HG02981 (cell line): ENCODE measurements at regions not wholly inside any gene's neighbourhood (a gene's known extent, or its start where the extent isn't known, plus 50 kb on each side); places are given as distances from the start of the nearest gene placed in this dataset.
A peak's percentile ranks its signal among the peaks of the same experiment; 100 is the strongest.
"Not testable (repeated sequence)": the region's sequence is repeated elsewhere in the genome, so short reads cannot be mapped to it uniquely, and the experiment has no call there.

Experiments
- ATAC-seq: cut with Tn5 transposase; IDR thresholded peaks from one replicate; pipeline ENCODE4 v1.9.1; 2021; ENCODE audit warnings: mild to moderate bottlenecking, moderate library complexity; ENCODE audit not compliant: unreplicated experiment

DNA sequence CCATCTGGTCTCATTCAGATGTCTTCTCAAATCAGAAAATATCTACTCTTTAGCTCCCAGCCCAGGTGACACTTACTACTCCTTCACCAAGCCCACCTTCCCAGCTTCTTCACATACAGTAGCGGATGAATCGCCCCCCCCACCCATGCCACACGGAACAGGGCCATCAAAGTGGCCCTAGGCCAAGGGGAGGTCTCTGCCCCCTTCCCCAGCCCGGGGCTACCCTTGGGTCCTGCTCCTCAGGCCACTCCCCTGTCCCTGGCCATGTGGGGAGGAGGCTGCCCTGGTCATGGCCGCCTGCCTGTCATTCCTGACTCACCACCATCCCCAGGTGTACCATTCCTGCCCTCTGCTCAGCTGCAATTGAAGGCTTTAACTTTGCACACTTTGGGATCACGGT lies 142.8 kb downstream of the NECTIN1 start:
- no peak for ATAC-seq

DNA sequence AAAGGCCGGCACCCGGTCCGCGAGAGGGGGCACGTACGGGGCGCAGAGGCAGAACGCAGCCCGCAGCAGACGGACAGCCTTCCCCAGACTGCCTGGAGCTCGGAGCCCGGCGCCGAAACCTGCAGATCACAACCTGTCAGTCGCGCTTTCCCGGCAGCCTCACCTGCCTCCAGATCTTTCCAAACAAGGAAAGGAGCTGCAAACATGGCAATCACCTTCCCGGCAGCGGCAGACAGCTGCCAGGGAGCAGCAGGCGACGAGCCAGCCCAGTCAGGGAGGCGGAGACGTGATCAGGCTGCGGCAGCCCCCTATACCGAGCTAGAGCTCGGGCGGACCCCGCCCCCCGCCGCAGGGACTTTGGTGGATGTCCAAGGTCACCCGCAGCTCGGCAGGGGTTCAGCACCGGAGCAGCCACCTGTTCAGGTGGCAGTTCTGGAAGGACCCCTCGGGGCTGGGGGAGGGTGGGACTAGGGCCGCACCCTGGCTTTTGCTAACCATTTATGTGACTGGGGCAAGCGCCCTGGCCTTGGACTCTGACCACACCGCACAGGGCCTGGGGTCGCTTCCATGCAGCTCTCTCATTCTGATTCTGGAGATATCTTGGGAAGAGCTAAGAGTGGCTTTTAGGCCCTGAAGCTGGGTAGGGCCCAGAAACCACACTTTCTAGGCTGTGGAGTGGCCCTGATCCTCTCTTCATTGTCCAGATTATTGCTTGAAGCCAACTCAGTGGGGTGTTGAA lies 143.8 kb downstream of the NECTIN1 start:
- ATAC-seq: no peak

DNA sequence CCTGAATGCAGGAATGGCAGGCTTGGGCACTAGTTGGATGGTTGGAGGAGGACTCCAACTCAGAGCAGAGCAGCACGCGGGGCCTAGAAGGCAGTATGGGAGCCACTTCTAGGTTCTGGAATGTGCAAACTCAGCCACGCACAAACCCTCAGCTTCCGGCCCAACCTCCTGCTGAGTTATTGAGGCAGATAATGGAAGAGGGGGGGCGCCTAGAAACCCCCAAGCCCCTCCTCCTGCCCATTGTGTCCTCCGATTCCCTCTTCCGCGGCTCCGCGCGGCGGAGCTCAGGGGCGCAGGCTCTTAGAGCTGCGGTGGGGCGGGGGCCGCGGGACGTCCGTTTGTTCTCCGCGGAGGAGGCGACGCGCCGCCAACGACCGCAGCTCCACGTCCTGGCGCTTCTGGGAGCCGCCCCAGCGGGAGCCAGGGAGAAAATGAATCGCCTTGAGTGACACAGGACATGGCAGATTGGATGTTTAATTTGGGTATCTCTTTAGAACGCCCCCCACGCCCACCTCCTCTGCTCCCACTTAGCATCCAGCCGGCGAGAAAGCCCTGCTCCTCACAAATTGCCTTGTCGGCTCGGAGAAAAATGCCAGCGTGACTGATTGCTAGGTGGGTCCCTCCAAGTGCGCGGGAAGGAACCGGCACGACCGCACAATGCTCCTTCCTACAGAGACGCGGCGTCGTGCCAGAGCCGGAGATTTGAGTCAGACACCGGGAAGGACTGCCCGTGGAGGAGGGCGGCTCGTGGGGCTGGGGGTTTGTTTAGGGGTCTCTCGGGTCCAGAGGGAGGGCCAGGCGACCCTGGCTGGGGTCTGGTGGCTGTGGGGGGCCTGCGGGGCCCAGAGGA lies 144.6 kb downstream of the NECTIN1 start:
- no peak for ATAC-seq

DNA sequence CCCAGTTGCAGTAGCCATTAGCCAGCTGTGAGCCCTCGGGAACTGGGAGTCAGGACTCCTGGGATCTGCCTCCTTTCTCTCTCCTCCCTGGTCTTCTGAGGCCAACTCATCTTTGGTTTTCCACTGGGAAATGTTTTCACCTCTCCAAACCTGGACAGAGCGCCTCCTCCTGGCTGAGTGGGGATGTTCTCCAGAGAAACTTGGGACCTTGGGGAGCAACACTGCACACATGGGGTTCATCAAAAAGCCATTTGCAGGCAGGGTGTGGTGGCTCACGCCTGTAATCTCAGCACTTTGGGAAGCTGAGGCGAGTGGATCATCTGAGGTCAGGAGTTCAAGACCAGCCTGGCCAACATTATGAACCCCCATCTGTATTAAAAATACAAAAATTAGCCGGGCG lies 145.4 kb downstream of the NECTIN1 start:
- ATAC-seq: no peak

- ATAC-seq: not testable (repeated sequence)
These were observed 147.6 kb downstream of the NECTIN1 start for GRCh38 chr11:119581396-119581795.

GRCh38 chr11:119580751-119581150 lies 148.2 kb downstream of the NECTIN1 start:
- ATAC-seq: no peak

- ATAC-seq: no peak
These were observed 148.9 kb downstream of the NECTIN1 start for GRCh38 chr11:119580081-119580480.

DNA sequence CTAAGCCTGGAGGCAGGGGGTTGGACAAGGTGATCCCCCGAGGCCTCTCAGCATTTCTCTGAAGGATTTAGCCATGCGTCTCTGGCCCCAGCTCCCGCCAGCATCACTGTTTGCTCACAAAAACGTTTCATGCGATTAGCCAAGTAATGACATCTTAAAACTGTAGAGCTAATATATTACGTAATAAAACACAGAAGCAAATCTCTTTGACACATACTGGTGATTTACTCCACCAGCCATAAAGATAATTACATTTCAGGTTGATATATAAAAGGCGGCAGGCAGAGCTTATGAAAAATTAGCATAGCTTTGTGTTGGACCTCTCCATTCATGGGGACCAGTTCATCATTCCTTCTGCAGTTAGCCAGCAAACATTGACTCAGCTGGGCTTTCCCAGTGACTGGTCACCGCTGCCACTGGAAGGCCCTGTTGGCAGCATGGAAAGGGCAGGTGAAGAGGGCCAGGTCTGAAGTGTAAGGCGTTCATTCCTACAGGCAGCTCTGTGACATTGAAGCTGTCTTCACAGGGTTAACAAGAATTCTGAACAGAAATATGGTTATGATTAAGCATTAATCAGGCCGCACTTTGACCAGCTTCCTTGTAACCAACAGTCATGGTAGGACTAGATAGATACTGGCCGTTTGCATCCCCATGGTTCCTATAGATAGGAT lies 150.3 kb downstream of the NECTIN1 start:
- no peak for ATAC-seq

DNA sequence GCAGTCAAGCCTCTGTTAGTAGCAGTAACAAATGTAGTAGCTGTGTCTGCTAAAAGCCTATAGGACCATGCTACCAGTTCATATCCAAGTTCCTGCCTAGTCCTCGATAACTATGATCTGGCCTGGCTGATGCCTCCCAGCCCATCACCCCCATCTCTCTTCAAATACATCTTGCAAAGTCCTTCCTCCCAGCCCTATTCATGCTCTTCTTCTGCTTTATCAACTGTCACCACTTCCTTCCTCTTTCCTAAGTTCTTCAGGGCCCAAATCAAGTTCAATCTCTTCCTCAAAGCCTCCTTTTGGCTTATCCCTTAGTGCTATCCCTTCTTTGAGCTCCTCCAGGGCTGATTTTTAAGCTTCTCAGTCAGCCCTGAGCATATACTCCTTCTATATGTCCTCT lies 150.9 kb upstream of the THY1 start:
- no peak for ATAC-seq

- ATAC-seq: no peak
These were observed 149.8 kb upstream of the THY1 start for GRCh38 chr11:119572481-119573424.

DNA sequence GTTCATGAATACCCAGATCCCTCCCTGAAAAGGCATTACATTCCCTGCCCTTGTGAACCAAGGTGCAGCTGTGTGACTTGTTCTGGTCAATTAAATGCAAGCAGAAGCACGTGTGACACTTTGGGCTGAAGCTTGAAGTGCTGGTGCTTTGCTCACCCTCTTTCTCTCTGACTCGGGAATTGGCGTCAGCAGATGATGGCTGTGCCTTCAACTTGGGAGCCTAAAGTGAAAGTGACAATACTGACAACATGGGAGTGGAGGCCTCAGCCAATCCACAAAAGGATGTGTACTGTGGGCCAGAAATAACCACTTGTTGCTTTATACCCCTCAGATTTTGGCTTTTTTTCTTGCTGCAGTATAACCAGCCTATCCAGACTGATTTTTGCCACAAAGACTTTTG lies 148.3 kb upstream of the THY1 start:
- ATAC-seq: no peak

- ATAC-seq: peak; percentile 52
These were observed 145.0 kb upstream of the THY1 start for GRCh38 chr11:119567688-119568582.

GRCh38 chr11:119566319-119566718 lies 143.3 kb upstream of the THY1 start:
- ATAC-seq: no peak

- not testable (repeated sequence) for ATAC-seq
These were observed 142.7 kb upstream of the THY1 start for GRCh38 chr11:119565693-119566092.

- ATAC-seq: no peak
These were observed 138.0 kb upstream of the THY1 start for GRCh38 chr11:119560961-119561360.

- no peak for ATAC-seq
These were observed 137.3 kb upstream of the THY1 start for GRCh38 chr11:119560291-119560690.

GRCh38 chr11:119552106-119552485 lies 129.1 kb upstream of the THY1 start:
- no peak for ATAC-seq

DNA sequence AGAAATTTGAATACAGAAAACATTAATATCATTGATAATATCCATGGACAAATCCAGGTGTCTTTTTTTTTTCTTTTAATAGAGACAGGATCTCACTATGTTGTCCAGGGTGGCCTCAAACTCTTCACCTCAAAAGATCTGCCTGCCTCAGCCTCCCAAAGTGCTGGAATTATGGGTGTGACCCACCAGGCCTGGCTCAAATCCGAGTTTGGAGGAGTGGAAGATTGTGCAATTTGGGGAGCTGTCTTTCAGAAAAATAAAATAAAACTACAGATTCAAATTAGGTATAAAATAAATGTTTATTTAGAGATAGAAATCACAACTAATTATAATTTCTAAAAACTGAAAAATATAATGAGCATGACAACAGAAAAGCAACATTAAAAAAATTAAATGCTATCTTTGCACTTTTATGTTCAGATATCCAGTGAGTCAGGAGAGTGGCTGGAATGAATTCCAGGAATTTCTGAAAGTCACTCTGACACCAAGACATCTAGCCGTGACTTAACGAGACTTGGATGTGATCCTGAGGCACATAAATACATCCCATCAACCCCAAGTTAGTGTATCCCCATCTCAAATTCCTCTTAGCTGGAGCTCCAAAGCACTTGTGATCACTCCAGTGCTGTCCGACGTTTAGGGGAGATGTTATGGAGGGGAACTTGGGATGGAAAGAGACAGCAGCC lies 128.6 kb upstream of the THY1 start:
- no peak for ATAC-seq
